ENCODE measurements at regions not wholly inside any gene's neighbourhood (a gene's known extent, or its start where the extent isn't known, plus 50 kb on each side); places are given as distances from the start of the nearest gene placed in this dataset.

DNA sequence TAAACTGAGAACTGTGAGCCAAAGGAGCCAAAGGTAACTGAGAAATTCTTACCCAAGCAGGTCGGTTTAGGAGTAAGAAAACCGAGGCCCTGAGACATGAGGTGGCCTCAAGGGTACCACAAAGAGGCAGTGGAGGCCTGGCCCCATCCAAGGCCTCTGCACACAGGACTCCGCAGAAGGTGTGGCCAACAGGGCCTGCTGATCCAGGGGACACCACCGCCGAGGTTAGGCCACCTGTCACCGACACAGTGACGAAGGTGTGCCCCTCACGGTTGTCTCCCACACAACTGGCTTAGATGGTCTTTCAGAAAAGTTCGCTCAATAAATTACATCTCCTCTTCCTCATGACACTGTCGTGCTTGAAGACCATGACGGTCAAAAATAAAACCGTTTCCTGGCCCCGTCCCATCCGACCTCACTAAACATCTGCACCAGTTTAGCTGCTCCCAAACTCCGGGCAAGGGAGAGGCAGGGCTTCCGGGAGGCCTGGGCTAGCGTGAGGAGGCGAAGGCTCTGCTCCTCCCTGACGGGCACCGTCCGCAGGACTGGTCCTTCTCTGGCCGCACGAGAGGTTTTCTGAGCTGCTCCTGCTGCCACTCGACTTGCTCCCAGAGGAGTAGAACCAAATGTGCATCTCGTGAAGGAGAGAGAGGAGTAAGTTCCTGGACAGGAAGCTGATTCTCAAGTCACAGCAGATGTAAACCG lies 442.0 kb downstream of the EIPR1 start:
- no peak for TF ChIP-seq CTCF (IDR thresholded peaks at IDR 0.05; ENCODE audit: low read depth, low read length)
- H3K36me3 ChIP-seq, result no peaks in the 10 kb centered on the region
- H3K27ac ChIP-seq, result no peak overlapping the region
- H3K4me3 ChIP-seq (ENCODE audit: low read depth, low read length), result no peak overlapping the region
- no peaks in the 10 kb centered on the region for H3K27me3 ChIP-seq (ENCODE audit: insufficient read depth, low read depth, severe bottlenecking)
- peaks cover 9% of the 10 kb centered on the region for H3K9me3 ChIP-seq (ENCODE audit: severe bottlenecking)
- DNase-seq, result no peak

DNA sequence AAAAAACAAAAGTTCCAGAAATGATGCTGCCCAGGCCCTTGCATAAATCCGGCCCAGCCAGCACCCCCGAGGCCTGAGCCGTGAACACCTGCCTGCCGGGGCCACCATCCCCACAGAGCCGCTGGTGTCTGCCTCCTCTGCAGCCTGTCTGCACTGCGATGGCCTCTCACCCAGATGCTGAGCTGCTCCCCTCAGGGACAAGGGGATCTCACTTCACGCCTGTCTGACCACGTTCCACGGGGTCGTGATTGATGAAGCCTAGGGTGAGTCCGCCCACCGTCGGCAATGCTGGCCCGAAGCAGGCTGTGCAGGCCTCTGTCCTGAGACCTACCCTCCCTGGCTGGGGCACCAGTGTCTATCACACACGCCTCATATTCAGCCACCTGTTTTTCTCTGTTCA lies 444.2 kb downstream of the EIPR1 start:
- TF ChIP-seq CTCF (IDR thresholded peaks at IDR 0.05; ENCODE audit: low read depth, low read length), result no peak

DNA sequence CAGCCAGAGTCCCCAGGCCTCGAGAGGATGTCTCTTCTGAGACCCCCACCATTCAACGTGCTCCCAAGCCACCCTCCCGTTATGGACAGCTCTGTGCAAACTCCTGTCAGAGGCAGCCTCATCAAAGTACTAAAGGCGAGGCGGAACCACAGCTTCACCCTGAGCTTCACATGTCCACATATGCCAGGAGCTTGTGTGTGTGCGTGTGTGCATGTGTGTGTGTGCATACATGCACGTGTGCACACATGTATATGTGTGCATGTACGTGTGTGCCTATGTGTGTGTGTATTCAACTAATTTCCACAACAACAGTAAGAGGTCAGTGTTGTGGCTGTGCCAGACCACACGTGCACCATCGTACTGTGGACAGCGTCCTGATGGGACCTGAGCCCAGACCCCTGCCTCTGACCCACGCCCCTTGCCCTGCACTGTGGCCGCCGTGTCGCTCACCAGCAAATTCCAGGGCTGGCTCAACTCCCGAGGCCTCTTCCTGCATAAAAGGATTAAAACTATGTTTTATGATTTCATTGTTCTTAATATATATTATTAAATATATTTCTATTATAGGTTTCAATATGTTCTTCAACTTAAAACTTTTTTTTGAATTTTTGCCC lies 444.8 kb downstream of the EIPR1 start:
- Histone ChIP-seq H3K27ac (no peak overlapping the region), H3K9me3 (ENCODE audit: severe bottlenecking) (peaks cover 16% of the 10 kb centered on the region), H3K4me3 (ENCODE audit: low read depth, low read length) (no peak overlapping the region), H3K27me3 (ENCODE audit: insufficient read depth, low read depth, severe bottlenecking) (no peaks in the 10 kb centered on the region), H3K36me3 (no peaks in the 10 kb centered on the region)
- DNase-seq, result no peak
- no peak for TF ChIP-seq CTCF (IDR thresholded peaks at IDR 0.05; ENCODE audit: low read depth, low read length)

More for the DNA sequence above, 444.2 kb downstream of the EIPR1 start:
- no peak overlapping the region for H3K4me3 ChIP-seq (ENCODE audit: low read depth, low read length)
- no peaks in the 10 kb centered on the region for H3K36me3 ChIP-seq
- no peaks in the 10 kb centered on the region for H3K27me3 ChIP-seq (ENCODE audit: insufficient read depth, low read depth, severe bottlenecking)
- peak overlapping the region; percentile 38 for H3K27ac ChIP-seq
- peaks cover 16% of the 10 kb centered on the region for H3K9me3 ChIP-seq (ENCODE audit: severe bottlenecking)
- DNase-seq, result peak; percentile 91

DNA sequence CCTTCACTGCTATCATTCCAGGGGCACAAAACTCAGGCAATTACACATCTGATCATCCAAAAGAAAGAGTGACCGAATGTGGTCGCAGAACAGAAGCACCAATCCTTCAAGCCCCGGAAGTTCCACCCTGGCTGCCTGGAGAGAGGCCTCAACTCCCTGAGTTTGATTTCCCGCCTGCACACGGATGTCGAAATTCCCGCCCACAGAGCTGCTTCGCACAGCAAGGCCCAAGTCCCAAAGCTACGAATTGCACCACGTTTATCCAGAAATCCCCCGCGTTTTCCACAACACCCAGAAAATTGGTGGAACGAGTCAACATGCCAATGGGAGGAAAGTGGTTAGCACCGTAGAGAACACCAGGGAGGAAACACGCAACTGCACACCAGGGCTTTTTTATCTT lies 445.4 kb downstream of the EIPR1 start:
- no peak for TF ChIP-seq CTCF (IDR thresholded peaks at IDR 0.05; ENCODE audit: low read depth, low read length)
- Histone ChIP-seq H3K4me3 (ENCODE audit: low read depth, low read length) (no peak overlapping the region), H3K27ac (no peak overlapping the region), H3K36me3 (no peaks in the 10 kb centered on the region), H3K27me3 (ENCODE audit: insufficient read depth, low read depth, severe bottlenecking) (no peaks in the 10 kb centered on the region), H3K9me3 (ENCODE audit: severe bottlenecking) (peaks cover 16% of the 10 kb centered on the region)
- DNase-seq, result no peak

GRCh38 chr2:2931318-2932075 lies 446.1 kb downstream of the EIPR1 start:
- Histone ChIP-seq H3K4me3 (ENCODE audit: low read depth, low read length) (no peak overlapping the region), H3K27ac (no peak overlapping the region), H3K27me3 (ENCODE audit: insufficient read depth, low read depth, severe bottlenecking) (no peaks in the 10 kb centered on the region), H3K9me3 (ENCODE audit: severe bottlenecking) (peaks cover 16% of the 10 kb centered on the region), H3K36me3 (no peaks in the 10 kb centered on the region)
- DNase-seq, result no peak
- TF ChIP-seq CTCF (IDR thresholded peaks at IDR 0.05; ENCODE audit: low read depth, low read length), result no peak

Measured in WERI-Rb-1 (cell line).